Effector memory CD8-positive, alpha-beta T cell (primary cell): ENCODE measurements at regions not wholly inside any gene's neighbourhood (a gene's known extent, or its start where the extent isn't known, plus 50 kb on each side); places are given as distances from the start of the nearest gene placed in this dataset.

Source experiments
- ATAC-seq: fragments of 150-1000 bp; cut with Tn5 transposase; replicated peaks from 2 replicates; pipeline ENCODE4 v1.10.0; 2021; ENCODE audit warnings: mild to moderate bottlenecking, moderate library complexity
- DNase-seq, 3 experiments: peaks; one replicate each; pipeline ENCODE4 v3.0.0; 2021
- H3K27ac Mint-ChIP-seq, 2 donors: one replicate each; pipeline ENCODE4 v1.8.0; 2022; ENCODE audit warnings: mild to moderate bottlenecking in 2 of 2, mixed read lengths in 2 of 2, moderate library complexity in 2 of 2
- H3K27me3 Mint-ChIP-seq, 2 donors: one replicate each; pipeline ENCODE4 v1.8.0; 2022; ENCODE audit warnings: mixed read lengths in 2 of 2
- H3K36me3 Mint-ChIP-seq: one replicate; pipeline ENCODE4 v1.8.0; 2022; ENCODE audit warnings: mild to moderate bottlenecking, moderate library complexity, mixed read lengths; ENCODE audit not compliant: insufficient read depth
- H3K4me1 Mint-ChIP-seq, 2 donors: one replicate each; pipeline ENCODE4 v1.8.0; 2022; ENCODE audit warnings: low read depth in 2 of 2, mixed read lengths in 2 of 2
- H3K4me3 Mint-ChIP-seq, 2 donors: one replicate each; pipeline ENCODE4 v1.8.0; 2022; ENCODE audit warnings: mild to moderate bottlenecking in 2 of 2, mixed read lengths in 2 of 2, moderate library complexity in 2 of 2
- H3K9me3 Mint-ChIP-seq, 2 donors: one replicate each; pipeline ENCODE4 v1.8.0; 2022; ENCODE audit warnings: mixed read lengths in 2 of 2

DNA sequence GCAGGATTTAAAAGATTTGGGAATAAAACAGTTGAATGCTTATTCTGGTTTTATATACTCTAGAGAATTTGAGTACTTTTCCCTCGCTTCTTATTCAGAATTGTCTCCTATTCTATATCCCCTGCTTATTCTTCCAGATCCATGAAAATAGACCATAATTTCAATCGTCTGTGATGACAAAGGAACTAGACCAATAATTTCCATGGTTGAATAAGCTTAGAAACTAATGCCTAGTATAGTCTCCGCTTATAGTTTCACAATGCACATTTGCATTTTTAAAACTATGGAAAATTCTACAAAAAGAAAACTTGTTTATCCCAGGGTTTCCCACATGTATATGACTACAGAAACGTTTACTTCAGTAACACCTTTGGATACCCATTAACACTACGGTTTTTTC lies 247.4 kb upstream of the NR5A2 start:
- H3K9me3 Mint-ChIP-seq, result no peaks in the 10 kb centered on the region
- no peak overlapping the region for H3K27ac Mint-ChIP-seq
- no peak for ATAC-seq
- peaks cover 0 to 15% of the 10 kb centered on the region in 2 donors for H3K27me3 Mint-ChIP-seq
- no peaks in the 10 kb centered on the region for H3K4me1 Mint-ChIP-seq
- no peaks in the 10 kb centered on the region for H3K36me3 Mint-ChIP-seq
- no peak for DNase-seq
- H3K4me3 Mint-ChIP-seq, result no peak overlapping the region

DNA sequence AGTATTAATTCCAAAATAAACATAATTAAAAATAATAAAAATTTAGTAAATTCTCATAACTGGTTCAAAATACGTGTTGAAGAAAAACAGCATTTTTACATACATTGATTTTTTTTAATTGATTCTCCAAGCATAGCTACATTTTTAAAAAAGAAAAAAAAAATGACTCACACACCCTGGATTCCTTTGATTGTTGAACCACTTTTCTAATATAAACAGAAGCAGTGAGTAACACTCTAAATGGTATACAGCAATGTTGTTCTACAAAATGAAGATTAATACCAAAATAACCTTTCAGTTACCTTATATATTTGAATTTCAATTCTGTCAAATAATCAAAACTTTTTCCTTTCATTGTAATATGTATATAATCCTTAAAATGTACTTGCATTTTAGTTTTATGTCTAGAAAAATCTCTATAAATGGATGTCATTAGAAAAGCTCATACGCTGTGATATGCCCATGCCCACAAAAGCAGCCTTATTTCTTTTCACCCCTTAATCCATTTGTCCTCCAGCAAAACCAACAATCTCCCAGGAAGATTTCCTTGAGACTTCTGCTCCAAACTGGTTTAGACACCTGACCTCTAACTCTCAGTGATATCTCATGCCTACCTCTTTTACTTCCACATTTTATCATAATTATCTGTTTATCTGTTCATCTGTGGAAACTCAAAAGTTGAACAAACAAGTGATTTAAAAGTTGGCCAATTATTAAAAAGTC lies 246.4 kb upstream of the NR5A2 start:
- no peak for ATAC-seq
- H3K4me1 Mint-ChIP-seq, result no peaks in the 10 kb centered on the region
- no peak overlapping the region for H3K4me3 Mint-ChIP-seq
- H3K36me3 Mint-ChIP-seq, result no peaks in the 10 kb centered on the region
- H3K27me3 Mint-ChIP-seq, result peaks cover 0 to 15% of the 10 kb centered on the region in 2 donors
- no peak for DNase-seq
- H3K9me3 Mint-ChIP-seq, result no peaks in the 10 kb centered on the region
- H3K27ac Mint-ChIP-seq, result no peak overlapping the region

DNA sequence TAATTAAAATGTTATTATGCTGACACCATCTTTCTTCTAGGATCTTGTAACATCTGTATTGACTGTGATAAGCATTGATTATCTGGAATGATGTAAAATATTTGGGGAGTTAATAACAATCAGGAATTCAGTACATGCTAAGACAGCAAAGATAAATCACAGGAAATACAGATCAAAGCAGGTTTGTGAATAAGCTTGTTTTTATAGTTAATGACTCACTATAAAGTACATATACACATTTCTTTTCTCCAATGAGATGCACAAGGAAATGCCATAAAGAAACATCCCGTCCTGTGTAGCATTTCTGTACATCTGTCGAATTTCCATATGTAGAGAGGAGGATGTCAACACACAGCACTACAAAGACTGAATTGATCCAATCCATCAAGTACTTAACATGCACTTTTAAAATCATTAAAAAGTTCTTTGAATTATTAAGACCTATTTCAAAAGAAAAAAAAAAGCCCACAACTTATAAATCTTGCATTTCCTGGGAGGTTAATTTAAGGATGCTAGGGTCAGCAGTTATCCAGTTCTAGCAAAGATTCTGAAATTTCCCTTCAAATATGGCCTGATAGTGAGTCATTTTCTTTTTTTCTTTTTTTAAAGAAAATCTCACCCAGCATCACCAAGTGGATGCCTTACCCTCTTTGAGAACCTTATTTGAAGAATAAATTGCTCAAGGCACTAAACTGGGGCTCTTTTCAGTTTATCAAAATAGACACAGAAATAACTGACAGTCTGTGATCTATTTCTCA lies 243.2 kb upstream of the NR5A2 start:
- Mint-ChIP-seq H3K27ac (no peak overlapping the region), H3K4me1 (no peaks in the 10 kb centered on the region), H3K4me3 (no peak overlapping the region), H3K27me3 (peaks cover 0 to 8% of the 10 kb centered on the region in 2 donors), H3K9me3 (no peaks in the 10 kb centered on the region), H3K36me3 (no peaks in the 10 kb centered on the region)
- DNase-seq (no peak), ATAC-seq (no peak)

DNA sequence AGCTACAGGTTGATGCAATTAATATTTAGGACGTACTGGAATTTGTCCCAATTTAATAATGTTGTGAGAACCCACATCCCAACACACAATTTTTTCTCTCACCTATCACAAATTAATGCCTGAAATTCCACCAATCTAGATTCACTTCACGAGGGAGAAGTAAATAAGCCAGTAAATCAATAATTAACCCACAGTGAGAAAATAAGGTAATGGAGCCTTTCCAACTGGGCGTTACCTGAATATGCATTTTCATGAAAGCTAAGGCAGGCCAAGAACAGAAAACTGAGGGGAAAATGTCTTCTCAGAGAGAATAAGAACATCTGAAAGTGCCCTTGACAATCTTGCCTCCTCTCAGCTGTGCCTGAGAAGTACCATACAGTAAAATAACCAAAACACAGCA lies 240.8 kb upstream of the NR5A2 start:
- Mint-ChIP-seq H3K4me1 (no peaks in the 10 kb centered on the region), H3K36me3 (no peaks in the 10 kb centered on the region), H3K4me3 (no peak overlapping the region), H3K27ac (no peak overlapping the region), H3K27me3 (peaks cover 0 to 8% of the 10 kb centered on the region in 2 donors), H3K9me3 (no peaks in the 10 kb centered on the region)
- DNase-seq, result no peak
- no peak for ATAC-seq

DNA sequence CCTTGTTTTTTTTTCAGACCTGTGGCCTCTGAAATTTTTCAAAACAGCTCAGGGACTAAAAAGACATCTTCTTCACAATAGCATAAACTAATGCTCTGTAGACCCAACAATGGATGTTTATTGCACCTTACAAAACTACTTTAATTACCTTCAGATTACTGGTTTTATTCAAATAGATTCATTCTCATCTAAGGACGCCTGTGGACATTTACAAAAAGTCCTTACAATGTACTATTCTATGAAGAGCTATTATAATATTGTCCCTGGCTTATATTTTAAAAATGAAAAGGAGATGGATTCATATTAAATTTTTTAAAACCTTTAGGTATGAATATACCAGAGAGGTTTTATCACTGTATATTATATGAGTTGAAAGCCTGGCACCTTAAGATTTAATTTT lies 238.4 kb upstream of the NR5A2 start:
- H3K4me1 Mint-ChIP-seq, result no peaks in the 10 kb centered on the region
- no peaks in the 10 kb centered on the region for H3K36me3 Mint-ChIP-seq
- ATAC-seq (no peak), DNase-seq (no peak)
- H3K27me3 Mint-ChIP-seq, result peaks cover 0 to 8% of the 10 kb centered on the region in 2 donors
- H3K4me3 Mint-ChIP-seq, result no peak overlapping the region
- no peaks in the 10 kb centered on the region for H3K9me3 Mint-ChIP-seq
- no peak overlapping the region for H3K27ac Mint-ChIP-seq

DNA sequence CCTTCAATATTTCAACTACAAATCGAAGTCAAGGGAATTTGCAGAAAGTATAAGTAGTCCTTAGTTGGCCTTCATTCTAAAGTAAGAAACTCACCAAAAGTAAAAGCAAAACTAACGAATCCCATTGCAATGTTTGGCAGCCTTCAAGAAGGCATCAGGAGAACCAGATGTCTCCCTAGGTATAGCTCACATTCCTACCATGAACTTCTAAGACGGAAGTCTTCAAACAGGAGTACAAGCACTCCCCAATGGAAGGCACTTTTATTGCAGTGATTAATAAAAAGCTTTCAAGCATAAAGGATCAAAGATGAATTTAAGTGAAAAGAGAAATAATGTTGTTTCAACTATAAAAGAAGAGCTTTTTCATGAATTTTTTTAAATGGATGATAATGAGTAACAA lies 236.0 kb upstream of the NR5A2 start:
- H3K27ac Mint-ChIP-seq, result no peak overlapping the region
- H3K36me3 Mint-ChIP-seq, result no peaks in the 10 kb centered on the region
- H3K4me1 Mint-ChIP-seq, result no peaks in the 10 kb centered on the region
- peaks cover 0 to 2% of the 10 kb centered on the region in 2 donors for H3K27me3 Mint-ChIP-seq
- H3K9me3 Mint-ChIP-seq, result no peaks in the 10 kb centered on the region
- no peak for ATAC-seq
- no peak overlapping the region for H3K4me3 Mint-ChIP-seq
- DNase-seq, result no peak

DNA sequence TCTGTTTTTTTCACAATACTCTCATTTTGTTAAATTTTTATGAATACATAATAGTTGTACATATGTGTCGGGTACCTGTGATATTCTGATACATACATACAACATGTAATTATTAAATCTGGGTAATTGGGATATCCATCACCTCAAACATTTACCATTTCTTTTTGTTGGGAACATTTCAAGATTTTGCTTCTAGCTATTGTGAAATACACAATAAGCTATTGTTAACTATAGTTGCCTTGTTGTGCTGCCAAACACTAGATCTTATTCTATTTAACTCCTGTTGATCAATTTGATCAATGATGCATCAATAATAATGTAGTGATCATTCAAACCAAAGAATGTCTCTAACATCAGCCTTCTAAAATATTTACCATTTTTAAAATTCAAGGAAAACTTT lies 234.6 kb upstream of the NR5A2 start:
- H3K36me3 Mint-ChIP-seq, result no peaks in the 10 kb centered on the region
- H3K9me3 Mint-ChIP-seq, result no peaks in the 10 kb centered on the region
- no peak for ATAC-seq
- H3K27ac Mint-ChIP-seq, result no peak overlapping the region
- peaks cover 0 to 4% of the 10 kb centered on the region in 2 donors for H3K27me3 Mint-ChIP-seq
- no peak for DNase-seq
- no peaks in the 10 kb centered on the region for H3K4me1 Mint-ChIP-seq
- no peak overlapping the region for H3K4me3 Mint-ChIP-seq

DNA sequence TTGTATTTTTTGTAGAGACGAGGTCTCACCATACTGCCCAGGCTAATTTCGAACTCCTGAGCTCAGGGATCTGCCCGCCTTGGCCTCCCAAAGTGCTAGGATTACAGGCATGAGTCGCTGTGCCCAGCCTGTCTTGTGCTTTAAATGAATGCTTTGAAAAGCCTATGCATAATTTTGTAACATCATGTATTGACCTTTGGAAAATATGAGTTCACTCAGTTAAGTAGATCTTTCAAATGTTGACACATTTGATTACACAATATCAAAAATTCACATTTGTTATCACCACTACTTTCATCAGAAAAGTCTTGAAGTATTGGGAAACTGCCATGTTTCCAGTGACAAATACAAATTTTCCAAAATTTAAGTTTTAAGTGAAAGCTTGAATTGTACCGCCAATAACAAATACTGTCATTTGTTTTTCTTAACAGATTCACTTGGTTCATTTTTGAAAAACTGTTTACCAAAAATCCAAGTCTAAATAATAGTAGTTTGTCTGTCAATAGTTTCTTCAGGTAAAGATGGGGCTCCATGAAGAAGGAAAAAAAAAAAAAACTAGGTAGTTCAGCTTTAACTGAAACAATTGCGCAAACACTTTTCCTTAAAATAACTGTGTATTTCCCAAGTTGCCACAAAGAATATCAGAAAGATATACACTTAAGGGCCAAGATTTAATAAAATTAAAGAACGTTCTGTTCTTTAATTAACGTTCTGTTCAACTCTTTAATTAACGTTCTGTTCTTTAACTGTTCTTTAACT lies 233.2 kb upstream of the NR5A2 start:
- DNase-seq, result no peak
- no peaks in the 10 kb centered on the region for H3K4me1 Mint-ChIP-seq
- no peak overlapping the region for H3K4me3 Mint-ChIP-seq
- no peaks in the 10 kb centered on the region for H3K9me3 Mint-ChIP-seq
- no peak for ATAC-seq
- no peak overlapping the region for H3K27ac Mint-ChIP-seq
- peaks cover 0 to 4% of the 10 kb centered on the region in 2 donors for H3K27me3 Mint-ChIP-seq
- H3K36me3 Mint-ChIP-seq, result no peaks in the 10 kb centered on the region

DNA sequence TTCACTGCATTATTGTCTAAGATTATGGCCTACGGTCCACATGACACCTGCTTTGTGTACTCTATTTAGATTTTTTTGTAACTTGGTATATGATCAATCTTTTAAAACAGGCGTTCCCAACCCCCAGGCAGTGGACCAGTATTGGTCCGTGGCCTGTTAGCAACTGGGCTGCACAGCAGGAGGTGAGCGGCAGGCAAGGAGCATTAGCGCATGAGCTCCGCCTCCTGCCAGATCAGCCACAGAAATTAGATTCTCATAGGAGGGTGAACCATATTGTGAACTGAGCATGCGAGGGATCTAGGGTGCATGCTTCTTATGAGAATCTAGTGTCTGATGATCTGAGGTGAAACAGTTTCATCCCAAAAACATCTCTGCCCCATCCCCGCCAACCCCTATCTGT lies 228.4 kb upstream of the NR5A2 start:
- Mint-ChIP-seq H3K36me3 (no peaks in the 10 kb centered on the region), H3K4me1 (no peaks in the 10 kb centered on the region), H3K4me3 (no peak overlapping the region), H3K27ac (no peak overlapping the region), H3K27me3 (peaks cover 0 to 16% of the 10 kb centered on the region in 2 donors), H3K9me3 (no peaks in the 10 kb centered on the region)
- DNase-seq, result no peak
- ATAC-seq, result no peak

DNA sequence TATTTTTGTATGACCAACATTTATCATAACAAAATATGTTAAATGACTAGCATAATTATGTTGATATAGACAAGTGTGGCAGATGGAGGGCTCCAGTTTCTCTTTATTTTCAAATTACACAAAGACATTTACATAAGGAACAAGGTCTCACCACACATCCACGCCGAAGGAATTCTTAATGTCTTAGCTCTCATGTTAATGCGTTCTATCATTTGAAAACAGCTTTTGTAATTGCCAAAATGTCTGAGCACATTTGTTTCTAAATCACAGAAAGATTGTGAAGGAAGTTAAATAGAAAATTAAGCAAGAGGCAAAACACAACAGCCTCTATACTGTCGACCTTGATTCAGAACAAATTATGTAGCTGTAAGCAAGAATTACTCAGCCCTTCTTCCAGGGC lies 223.0 kb upstream of the NR5A2 start:
- no peak overlapping the region for H3K4me3 Mint-ChIP-seq
- no peaks in the 10 kb centered on the region for H3K36me3 Mint-ChIP-seq
- no peak for ATAC-seq
- H3K9me3 Mint-ChIP-seq, result no peaks in the 10 kb centered on the region
- peaks cover 0 to 18% of the 10 kb centered on the region in 2 donors for H3K27me3 Mint-ChIP-seq
- DNase-seq, result no peak
- no peak overlapping the region for H3K27ac Mint-ChIP-seq
- H3K4me1 Mint-ChIP-seq, result no peaks in the 10 kb centered on the region

DNA sequence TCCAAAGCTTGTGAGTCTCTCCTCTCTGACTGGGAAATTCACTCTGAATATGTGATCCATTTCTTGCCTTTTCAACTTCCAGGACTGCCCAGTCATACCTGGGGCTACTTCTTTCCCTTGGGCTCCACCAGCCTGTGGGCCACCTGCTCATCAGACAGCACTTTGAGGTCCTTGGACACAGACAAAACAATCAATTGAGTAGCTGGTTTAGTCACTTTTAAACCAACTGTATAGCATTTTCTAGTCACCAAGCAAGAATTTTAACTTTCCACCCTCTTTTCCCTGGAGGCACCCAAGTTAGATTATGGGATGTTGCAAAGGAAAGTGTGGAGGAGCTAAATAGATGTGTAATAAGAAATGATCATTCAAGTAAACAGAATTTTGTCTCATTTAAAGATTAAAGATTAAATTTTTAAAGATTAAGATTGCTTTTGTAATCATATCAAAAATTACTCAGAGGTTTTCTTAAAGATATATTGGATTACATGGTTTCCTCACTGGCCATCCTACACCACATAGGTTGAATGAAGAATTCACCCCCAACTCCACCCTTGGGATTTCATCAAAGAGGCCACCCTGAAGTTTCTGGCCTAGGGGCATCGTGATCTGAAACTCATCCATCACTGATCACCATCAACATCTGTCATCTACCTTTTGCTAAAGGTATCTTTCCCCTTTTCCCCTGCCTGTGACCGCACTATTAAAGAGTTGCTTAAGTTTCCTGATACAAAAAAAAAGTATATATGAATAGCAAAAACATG lies 219.2 kb upstream of the NR5A2 start:
- Mint-ChIP-seq H3K27ac (no peak overlapping the region), H3K4me1 (no peaks in the 10 kb centered on the region), H3K36me3 (no peaks in the 10 kb centered on the region), H3K9me3 (no peaks in the 10 kb centered on the region), H3K4me3 (no peak overlapping the region), H3K27me3 (peaks cover 11 to 14% of the 10 kb centered on the region in 2 donors)
- ATAC-seq, result no peak
- DNase-seq, result no peak

DNA sequence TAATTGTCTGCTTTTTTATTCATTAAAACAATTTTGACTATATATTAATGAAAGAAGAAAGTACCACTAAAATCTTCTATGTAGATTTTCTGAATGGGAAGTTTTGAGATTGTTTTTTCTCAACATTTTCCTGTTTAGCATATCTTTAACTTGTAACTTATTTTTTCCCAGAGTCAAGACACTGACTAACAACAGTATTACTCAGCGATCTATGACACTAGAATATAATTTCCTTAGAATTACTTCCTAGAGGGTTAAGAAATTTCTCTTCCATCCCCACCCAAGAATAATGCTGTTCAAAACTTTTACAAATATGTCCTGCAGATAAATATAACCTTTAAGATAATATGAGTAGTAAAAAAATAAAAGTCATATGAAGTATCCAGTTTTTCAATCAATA lies 218.2 kb upstream of the NR5A2 start:
- peaks cover 14% of the 10 kb centered on the region in 2 donors for H3K27me3 Mint-ChIP-seq
- no peaks in the 10 kb centered on the region for H3K9me3 Mint-ChIP-seq
- H3K4me3 Mint-ChIP-seq, result no peak overlapping the region
- H3K27ac Mint-ChIP-seq, result no peak overlapping the region
- no peaks in the 10 kb centered on the region for H3K4me1 Mint-ChIP-seq
- H3K36me3 Mint-ChIP-seq, result no peaks in the 10 kb centered on the region
- DNase-seq, result no peak
- no peak for ATAC-seq

DNA sequence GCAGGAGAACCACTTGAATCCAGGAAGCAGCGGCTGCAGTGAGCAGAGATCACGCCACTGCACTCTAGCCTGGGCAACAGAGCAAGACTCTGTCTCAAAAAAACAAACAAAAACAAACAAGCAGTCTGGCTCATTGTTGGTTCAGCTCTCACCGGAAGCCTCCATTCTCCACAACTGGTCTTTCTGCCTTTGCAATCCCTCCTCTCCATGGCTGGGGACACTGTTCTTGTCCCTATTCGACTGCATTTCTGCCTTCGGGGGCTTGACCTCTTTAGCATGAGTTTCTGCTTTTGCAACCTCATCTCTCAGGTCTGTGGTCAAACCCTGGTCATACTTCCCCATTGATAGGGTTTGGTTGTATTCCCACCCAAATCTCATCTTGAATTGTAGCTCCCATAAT lies 216.3 kb upstream of the NR5A2 start:
- no peak for DNase-seq
- no peaks in the 10 kb centered on the region for H3K4me1 Mint-ChIP-seq
- no peak overlapping the region for H3K4me3 Mint-ChIP-seq
- H3K27ac Mint-ChIP-seq, result no peak overlapping the region
- H3K9me3 Mint-ChIP-seq, result peaks cover 0 to 3% of the 10 kb centered on the region in 2 donors
- no peak for ATAC-seq
- H3K27me3 Mint-ChIP-seq, result peaks cover 19 to 20% of the 10 kb centered on the region in 2 donors
- H3K36me3 Mint-ChIP-seq, result no peaks in the 10 kb centered on the region
